ENCODE measurements at regions not wholly inside any gene's neighbourhood (a gene's known extent, or its start where the extent isn't known, plus 50 kb on each side); places are given as distances from the start of the nearest gene placed in this dataset.
"Not testable (repeated sequence)": the region's sequence is repeated elsewhere in the genome, so short reads cannot be mapped to it uniquely, and the experiment has no call there.

- Histone ChIP-seq H3K4me1 (ENCODE audit: control insufficient read depth in 4 of 4, insufficient read depth in 4 of 4, low read length in 3 of 4) (no peaks in the 10 kb centered on the region), H3K27me3 (ENCODE audit: control insufficient read depth in 4 of 4, insufficient read depth in 4 of 4, low read length in 3 of 4) (no peaks in the 10 kb centered on the region), H3K36me3 (ENCODE audit: control insufficient read depth in 4 of 4, insufficient read depth in 3 of 4, low read depth in 1 of 4, low read length in 3 of 4) (no peaks in the 10 kb centered on the region), H3K9ac (ENCODE audit: low read depth in 1 of 2, low read length in 2 of 2) (no peak overlapping the region), H3K4me3 (ENCODE audit: low read depth in 1 of 3, low read length in 3 of 3) (no peak overlapping the region), H3K27ac (ENCODE audit: low read depth in 1 of 2, low read length in 2 of 2) (no peak overlapping the region), H3K9me3 (ENCODE audit: control insufficient read depth in 4 of 4, low read length in 3 of 4) (peaks cover 0 to 4% (median 1%) of the 10 kb centered on the region in 4 donors)
- no peak for DNase-seq (ENCODE audit: low spot score)
- TF ChIP-seq FOXA1 (IDR thresholded peaks at IDR 0.05) (no peak), HNF4A (conservative IDR thresholded peaks at IDR 0.05) (no peak), MAX (IDR thresholded peaks at IDR 0.05) (no peak), RXRA (IDR thresholded peaks at IDR 0.05) (no peak), EGR1 (IDR thresholded peaks at IDR 0.05; ENCODE audit: low read depth in 2 of 2) (no peak), NR2F2 (IDR thresholded peaks at IDR 0.05) (no peak), FOXA2 (IDR thresholded peaks at IDR 0.05) (no peak), SP1 (IDR thresholded peaks at IDR 0.05) (no peak), GABPA (IDR thresholded peaks at IDR 0.05 in 1 of 2, conservative IDR thresholded peaks at IDR 0.05 in 1 of 2) (no peak), ATF3 (IDR thresholded peaks at IDR 0.05) (no peak)
- WGBS, result 89% methylated on average over 8 of the region's 8 CpGs
These were observed 871.5 kb downstream of the DIPK2A start for GRCh38 chr3:144843099-144843498.

GRCh38 chr3:144852999-144853398, 881.4 kb downstream of the DIPK2A start:
- no peak overlapping the region for H3K27ac ChIP-seq (ENCODE audit: low read depth in 1 of 2, low read length in 2 of 2)
- DNase-seq (ENCODE audit: low spot score), result no peak
- no peaks in the 10 kb centered on the region for H3K36me3 ChIP-seq (ENCODE audit: control insufficient read depth in 4 of 4, insufficient read depth in 3 of 4, low read depth in 1 of 4, low read length in 3 of 4)
- H3K4me3 ChIP-seq (ENCODE audit: low read depth in 1 of 3, low read length in 3 of 3), result no peak overlapping the region
- no peak overlapping the region for H3K9ac ChIP-seq (ENCODE audit: low read depth in 1 of 2, low read length in 2 of 2)
- no peaks in the 10 kb centered on the region for H3K9me3 ChIP-seq (ENCODE audit: control insufficient read depth in 4 of 4, low read length in 3 of 4)
- TF ChIP-seq HNF4G (IDR thresholded peaks at IDR 0.05), result no peak
- no peak for TF ChIP-seq RAD21 (IDR thresholded peaks at IDR 0.05)
- TF ChIP-seq ZBTB33 (IDR thresholded peaks at IDR 0.05), result no peak
- no peak for TF ChIP-seq NR2F2 (IDR thresholded peaks at IDR 0.05)
- no peak for TF ChIP-seq TAF1 (conservative IDR thresholded peaks at IDR 0.05)
- TF ChIP-seq SP1 (IDR thresholded peaks at IDR 0.05), result no peak
- TF ChIP-seq RXRA (IDR thresholded peaks at IDR 0.05), result no peak
- no peak for TF ChIP-seq YY1 (IDR thresholded peaks at IDR 0.05)
- no peaks in the 10 kb centered on the region for H3K4me1 ChIP-seq (ENCODE audit: control insufficient read depth in 4 of 4, insufficient read depth in 4 of 4, low read length in 3 of 4)
- H3K27me3 ChIP-seq (ENCODE audit: control insufficient read depth in 4 of 4, insufficient read depth in 4 of 4, low read length in 3 of 4), result no peaks in the 10 kb centered on the region

- DNase-seq (ENCODE audit: low spot score); H3K27me3 ChIP-seq (ENCODE audit: control insufficient read depth in 4 of 4, insufficient read depth in 4 of 4, low read length in 3 of 4); H3K4me1 ChIP-seq (ENCODE audit: control insufficient read depth in 4 of 4, insufficient read depth in 4 of 4, low read length in 3 of 4); H3K36me3 ChIP-seq (ENCODE audit: control insufficient read depth in 4 of 4, insufficient read depth in 3 of 4, low read depth in 1 of 4, low read length in 3 of 4); H3K27ac ChIP-seq (ENCODE audit: low read depth in 1 of 2, low read length in 2 of 2); H3K4me3 ChIP-seq (ENCODE audit: low read depth in 1 of 3, low read length in 3 of 3); H3K9me3 ChIP-seq (ENCODE audit: control insufficient read depth in 4 of 4, low read length in 3 of 4); H3K9ac ChIP-seq (ENCODE audit: low read depth in 1 of 2, low read length in 2 of 2): not testable (repeated sequence)
- WGBS, result 94% methylated on average over 9 of the region's 9 CpGs
These were observed 882.4 kb downstream of the DIPK2A start for GRCh38 chr3:144854020-144854419.
